ENCODE measurements at regions not wholly inside any gene's neighbourhood (a gene's known extent, or its start where the extent isn't known, plus 50 kb on each side); places are given as distances from the start of the nearest gene placed in this dataset.

DNA sequence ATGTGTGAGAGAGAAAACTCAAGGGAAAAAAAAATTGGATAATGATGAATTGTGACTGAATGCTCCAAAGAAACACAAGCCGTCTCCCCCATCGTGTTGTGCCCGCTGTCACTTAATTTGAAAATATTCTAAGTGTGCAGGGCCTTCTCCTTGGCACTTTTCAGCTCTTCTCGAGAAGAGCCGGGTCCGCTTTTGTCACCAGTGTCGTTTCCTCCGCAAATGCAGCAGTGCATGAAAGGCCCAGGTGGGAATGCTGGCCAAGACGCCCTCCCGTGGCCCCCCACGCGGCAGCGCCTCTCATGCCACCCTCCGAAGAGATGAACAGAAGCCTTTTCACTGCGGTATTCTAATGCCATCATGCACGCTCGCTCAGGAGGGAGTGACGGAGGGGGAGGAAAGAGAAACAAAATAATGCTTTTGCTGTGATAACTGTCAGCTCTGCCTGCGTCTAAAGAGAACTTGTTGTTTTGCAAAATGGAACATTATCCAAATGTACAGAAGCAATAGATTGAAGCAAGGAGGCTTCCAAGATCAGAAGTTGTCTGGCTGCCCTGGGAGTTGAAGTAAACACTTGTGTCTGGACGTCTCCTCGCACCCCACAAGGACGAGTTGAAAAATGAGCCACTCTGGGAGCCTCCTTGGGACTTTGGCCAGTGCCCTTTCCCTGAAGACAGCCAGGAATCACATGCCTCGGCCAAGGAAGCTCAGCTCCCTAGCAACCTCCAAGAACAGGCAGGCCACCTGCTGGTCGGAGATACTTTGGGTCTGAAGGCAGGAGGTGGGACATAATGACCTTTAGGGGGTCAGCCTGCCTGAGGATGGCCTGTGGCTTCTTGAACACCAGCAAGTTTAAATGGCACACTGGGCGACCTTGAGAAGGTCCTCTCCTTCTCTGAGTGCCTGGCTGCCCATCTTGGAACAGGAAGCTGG, 166.1 kb upstream of the ZC3H12A start:
- intact Hi-C loops (cut with micrococcal nuclease) = no loop called here
- Mint-ChIP-seq H3K4me3 (no peak overlapping the region), H3K36me3 (ENCODE audit: low read depth) (no peaks in the 10 kb centered on the region), H3K27me3 (peaks cover 25% of the 10 kb centered on the region), H3K27ac (no peak overlapping the region), H3K9me3 (no peaks in the 10 kb centered on the region), H3K4me1 (no peaks in the 10 kb centered on the region)
- no peak for DNase-seq
- ChIA-PET CTCF (no interaction called here), POLR2A (no interaction called here)
- ATAC-seq (ENCODE audit: low read depth) = no peak
- no peak for TF ChIP-seq CTCF (IDR thresholded peaks at IDR 0.05)

DNA sequence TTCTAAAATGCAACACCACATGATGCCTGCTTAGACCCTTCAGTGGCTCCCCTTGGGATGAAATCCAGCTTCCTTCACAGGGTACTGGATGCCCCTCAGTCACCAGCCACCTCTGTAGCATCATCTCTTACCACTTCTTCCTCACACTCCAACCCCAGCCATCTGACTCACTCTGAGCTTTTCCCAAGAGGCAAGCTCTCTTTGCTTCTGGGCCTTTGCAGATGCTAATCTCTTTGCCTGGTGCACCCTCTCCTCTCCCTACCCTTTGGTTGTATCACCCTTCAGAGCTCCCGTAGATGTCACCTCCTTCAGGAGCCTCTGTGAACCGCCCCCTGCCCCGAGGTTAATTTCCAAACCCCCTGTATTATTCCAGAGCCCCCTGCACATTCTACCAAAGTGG, 164.8 kb upstream of the ZC3H12A start:
- CTCF ChIA-PET = no interaction called here
- DNase-seq = no peak
- TF ChIP-seq CTCF (IDR thresholded peaks at IDR 0.05) = no peak
- no peak overlapping the region for H3K4me3 Mint-ChIP-seq
- H3K27ac Mint-ChIP-seq = no peak overlapping the region
- peaks cover 35% of the 10 kb centered on the region for H3K27me3 Mint-ChIP-seq
- no peaks in the 10 kb centered on the region for H3K36me3 Mint-ChIP-seq (ENCODE audit: low read depth)
- no peaks in the 10 kb centered on the region for H3K9me3 Mint-ChIP-seq
- no peak for ATAC-seq (ENCODE audit: low read depth)
- intact Hi-C loops (cut with micrococcal nuclease) = no loop called here
- H3K4me1 Mint-ChIP-seq = no peaks in the 10 kb centered on the region
- POLR2A ChIA-PET = no interaction called here

DNA sequence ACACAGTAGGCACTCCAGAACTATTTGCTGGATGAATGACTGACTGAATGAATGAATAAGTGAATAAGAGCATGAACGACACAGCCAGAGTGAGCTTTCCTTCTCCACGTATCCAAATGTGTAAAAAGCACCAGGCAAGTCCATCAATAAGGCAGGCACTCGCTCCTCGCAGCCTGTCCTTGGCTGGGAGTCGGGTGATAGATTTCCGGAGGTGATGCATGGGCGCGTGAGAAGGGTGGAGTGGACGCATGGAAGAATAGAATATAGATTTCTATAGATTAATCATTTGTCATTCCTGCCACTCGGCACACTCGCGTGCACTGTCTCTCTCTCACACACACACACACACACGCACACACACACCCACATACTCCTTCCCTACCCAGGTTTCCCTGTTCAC, 164.3 kb upstream of the ZC3H12A start:
- no peak for DNase-seq
- H3K4me3 Mint-ChIP-seq = no peak overlapping the region
- no peak for ATAC-seq (ENCODE audit: low read depth)
- no peaks in the 10 kb centered on the region for H3K4me1 Mint-ChIP-seq
- no peak overlapping the region for H3K27ac Mint-ChIP-seq
- no peaks in the 10 kb centered on the region for H3K9me3 Mint-ChIP-seq
- no peak for TF ChIP-seq CTCF (IDR thresholded peaks at IDR 0.05)
- ChIA-PET POLR2A (no interaction called here), CTCF (no interaction called here)
- no peaks in the 10 kb centered on the region for H3K36me3 Mint-ChIP-seq (ENCODE audit: low read depth)
- H3K27me3 Mint-ChIP-seq = peaks cover 38% of the 10 kb centered on the region
- intact Hi-C loops (cut with micrococcal nuclease) = no loop called here

DNA sequence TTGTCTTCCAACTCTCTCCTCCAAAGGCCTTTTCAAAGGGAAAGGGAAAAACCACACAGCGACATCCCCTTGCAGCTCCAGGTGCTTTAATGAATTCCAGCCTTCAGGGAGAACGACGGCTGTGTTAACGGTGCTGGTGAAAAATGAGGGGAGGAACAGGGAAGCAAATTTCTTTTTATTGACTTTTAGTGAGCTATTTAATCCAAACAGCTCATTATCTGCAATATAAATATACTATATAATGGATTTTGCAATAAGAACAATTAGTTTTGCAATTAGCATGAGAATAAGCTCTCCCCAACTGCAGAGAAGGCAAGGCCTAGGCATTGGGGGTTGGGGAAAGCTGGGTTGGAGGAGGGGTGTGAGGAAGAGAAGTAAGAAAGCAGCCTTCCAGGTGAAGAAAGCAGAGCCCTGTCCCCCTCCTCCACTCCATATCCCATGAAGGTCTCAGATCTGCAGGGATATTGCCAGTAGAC, 159.0 kb upstream of the ZC3H12A start:
- no peak for TF ChIP-seq CTCF (IDR thresholded peaks at IDR 0.05)
- ATAC-seq (ENCODE audit: low read depth) (no peak), DNase-seq (no peak)
- Mint-ChIP-seq H3K27me3 (peaks cover 62% of the 10 kb centered on the region), H3K27ac (no peak overlapping the region), H3K4me3 (no peak overlapping the region), H3K9me3 (no peaks in the 10 kb centered on the region), H3K36me3 (ENCODE audit: low read depth) (no peaks in the 10 kb centered on the region), H3K4me1 (peaks cover 25% of the 10 kb centered on the region)
- ChIA-PET POLR2A (interaction anchor here (1.0 kb wide), 1 partner anchor 12 kb away, joined by 3 read pairs; no protein-coding TSS in a partner anchor), CTCF (no interaction called here)
- intact Hi-C loops (cut with micrococcal nuclease) = no loop called here

- Mint-ChIP-seq H3K27me3 (peaks cover 51% of the 10 kb centered on the region), H3K4me1 (peaks cover 27% of the 10 kb centered on the region), H3K36me3 (ENCODE audit: low read depth) (no peaks in the 10 kb centered on the region), H3K4me3 (peak overlapping the region; percentile 33), H3K27ac (no peak overlapping the region), H3K9me3 (no peaks in the 10 kb centered on the region)
- POLR2A ChIA-PET = no interaction called here
- DNase-seq (no peak), ATAC-seq (ENCODE audit: low read depth) (no peak)
- CTCF ChIA-PET = interaction anchor here (0.6 kb wide), 1 partner anchor 321 kb away, joined by 3 read pairs; no protein-coding TSS in a partner anchor
- no peak for TF ChIP-seq CTCF (IDR thresholded peaks at IDR 0.05)
- intact Hi-C loops (cut with micrococcal nuclease) = no loop called here
Measured at GRCh38 chr1:37317870-37318467, 156.4 kb upstream of the ZC3H12A start.

Measured in activated B cell treated with CpG ODN at 0.5 μM for 24 hours (primary cell).